RWPE1 (cell line): ENCODE measurements at regions not wholly inside any gene's neighbourhood (a gene's known extent, or its start where the extent isn't known, plus 50 kb on each side); places are given as distances from the start of the nearest gene placed in this dataset.

Source experiments
- CTCF ChIA-PET: fragments of 350-600 bp; sonication (Branson Sonifier 250); formaldehyde crosslinking; extraction: SDS; loops from one replicate; lab custom pipeline; 2021; lab: Yijun Ruan, JAX
- POLR2A ChIA-PET: fragments of 400-600 bp; formaldehyde crosslinking; extraction: SDS; loops from one replicate; lab custom pipeline; 2020; ENCODE audit warnings: antibody characterized with exemption; ENCODE audit not compliant: low non-redundant PET; lab: Yijun Ruan, JAX
- DNase-seq: peaks from one replicate; pipeline ENCODE4 v3.0.0; 2012; ENCODE audit warnings: low spot score
- H3K27ac ChIP-seq: fragments of 450-650 bp; 2 replicates; pipeline ENCODE4 v1.5.1; 2017
- TF ChIP-seq, protein P1 (sequence below): fragments of 450-650 bp; conservative IDR thresholded peaks from 2 replicates; pipeline ENCODE4 v1.5.1; 2017; ENCODE audit warnings: low read depth, mild to moderate bottlenecking

DNA sequence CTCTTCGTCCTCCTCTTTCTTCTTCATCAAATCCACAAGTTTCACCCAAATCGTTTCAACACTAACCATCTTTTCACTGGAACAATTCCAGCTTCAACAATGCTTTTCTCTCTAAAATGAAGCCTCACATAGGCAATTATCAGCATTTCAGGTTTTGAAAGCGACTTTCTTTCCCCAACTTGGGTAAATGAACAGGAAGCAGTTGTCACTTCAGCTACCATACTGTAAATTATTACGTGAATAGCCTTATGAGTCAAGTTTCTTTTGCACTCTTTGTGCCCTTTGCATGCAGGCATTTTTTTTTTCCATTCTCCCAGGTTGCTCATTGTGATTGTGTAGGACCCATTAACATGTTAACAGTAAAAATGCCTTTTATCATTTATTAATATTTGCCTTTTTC lies 121.7 kb upstream of the BTBD3 start:
- no peak for DNase-seq
- ChIA-PET CTCF (no interaction called here), POLR2A (no interaction called here)
- H3K27ac ChIP-seq = no peak overlapping the region
- TF ChIP-seq, protein P1, sequence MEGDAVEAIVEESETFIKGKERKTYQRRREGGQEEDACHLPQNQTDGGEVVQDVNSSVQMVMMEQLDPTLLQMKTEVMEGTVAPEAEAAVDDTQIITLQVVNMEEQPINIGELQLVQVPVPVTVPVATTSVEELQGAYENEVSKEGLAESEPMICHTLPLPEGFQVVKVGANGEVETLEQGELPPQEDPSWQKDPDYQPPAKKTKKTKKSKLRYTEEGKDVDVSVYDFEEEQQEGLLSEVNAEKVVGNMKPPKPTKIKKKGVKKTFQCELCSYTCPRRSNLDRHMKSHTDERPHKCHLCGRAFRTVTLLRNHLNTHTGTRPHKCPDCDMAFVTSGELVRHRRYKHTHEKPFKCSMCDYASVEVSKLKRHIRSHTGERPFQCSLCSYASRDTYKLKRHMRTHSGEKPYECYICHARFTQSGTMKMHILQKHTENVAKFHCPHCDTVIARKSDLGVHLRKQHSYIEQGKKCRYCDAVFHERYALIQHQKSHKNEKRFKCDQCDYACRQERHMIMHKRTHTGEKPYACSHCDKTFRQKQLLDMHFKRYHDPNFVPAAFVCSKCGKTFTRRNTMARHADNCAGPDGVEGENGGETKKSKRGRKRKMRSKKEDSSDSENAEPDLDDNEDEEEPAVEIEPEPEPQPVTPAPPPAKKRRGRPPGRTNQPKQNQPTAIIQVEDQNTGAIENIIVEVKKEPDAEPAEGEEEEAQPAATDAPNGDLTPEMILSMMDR = no peak

DNA sequence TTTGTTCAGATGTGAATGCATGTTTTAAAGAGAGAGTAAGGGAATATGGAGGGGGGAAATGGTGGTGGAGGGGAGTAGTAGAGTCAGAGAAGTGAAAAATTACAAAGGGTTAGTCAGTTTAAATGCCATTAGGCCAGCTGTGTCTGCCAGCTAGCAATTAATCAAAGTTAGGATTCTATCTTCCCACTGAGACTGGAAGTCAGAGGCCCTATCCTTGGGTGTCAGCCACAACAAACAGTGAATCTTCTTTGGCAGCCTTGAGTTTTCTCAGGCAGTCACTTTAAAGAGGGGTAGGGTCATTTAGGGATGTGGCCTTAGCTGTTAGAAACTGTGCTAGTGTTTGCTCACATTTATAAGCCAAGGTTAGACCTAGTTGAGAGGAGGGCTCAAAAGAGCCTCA lies 120.5 kb upstream of the BTBD3 start:
- CTCF ChIA-PET = no interaction called here
- DNase-seq = no peak
- TF ChIP-seq, protein P1 = no peak
- POLR2A ChIA-PET = no interaction called here
- H3K27ac ChIP-seq = no peak overlapping the region

DNA sequence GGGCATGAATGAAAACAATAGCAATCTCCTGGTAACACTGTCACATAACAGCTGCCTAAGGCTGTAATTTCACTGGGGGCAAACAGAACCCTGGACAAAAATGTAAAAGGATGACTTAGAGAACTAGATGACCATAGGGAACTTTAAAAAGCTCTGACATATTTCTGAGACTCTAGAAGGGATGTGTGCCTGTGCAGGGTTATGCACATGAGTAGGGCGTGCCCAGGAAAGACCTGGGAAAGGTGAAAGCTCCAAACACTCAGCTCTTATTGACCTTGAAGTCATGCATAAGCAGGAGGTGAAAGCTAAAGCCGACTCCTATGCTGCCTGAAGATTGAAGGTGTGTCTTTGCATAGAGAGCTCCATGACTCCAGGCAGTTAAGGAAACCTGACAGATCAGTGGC lies 118.4 kb upstream of the BTBD3 start:
- DNase-seq = no peak
- TF ChIP-seq, protein P1 = no peak
- H3K27ac ChIP-seq = no peak overlapping the region
- ChIA-PET CTCF (interaction anchor here (0.7 kb wide), 2 partner anchors 148 to 583 kb away, joined by 3 to 4 read pairs; no protein-coding TSS in a partner anchor), POLR2A (no interaction called here)

DNA sequence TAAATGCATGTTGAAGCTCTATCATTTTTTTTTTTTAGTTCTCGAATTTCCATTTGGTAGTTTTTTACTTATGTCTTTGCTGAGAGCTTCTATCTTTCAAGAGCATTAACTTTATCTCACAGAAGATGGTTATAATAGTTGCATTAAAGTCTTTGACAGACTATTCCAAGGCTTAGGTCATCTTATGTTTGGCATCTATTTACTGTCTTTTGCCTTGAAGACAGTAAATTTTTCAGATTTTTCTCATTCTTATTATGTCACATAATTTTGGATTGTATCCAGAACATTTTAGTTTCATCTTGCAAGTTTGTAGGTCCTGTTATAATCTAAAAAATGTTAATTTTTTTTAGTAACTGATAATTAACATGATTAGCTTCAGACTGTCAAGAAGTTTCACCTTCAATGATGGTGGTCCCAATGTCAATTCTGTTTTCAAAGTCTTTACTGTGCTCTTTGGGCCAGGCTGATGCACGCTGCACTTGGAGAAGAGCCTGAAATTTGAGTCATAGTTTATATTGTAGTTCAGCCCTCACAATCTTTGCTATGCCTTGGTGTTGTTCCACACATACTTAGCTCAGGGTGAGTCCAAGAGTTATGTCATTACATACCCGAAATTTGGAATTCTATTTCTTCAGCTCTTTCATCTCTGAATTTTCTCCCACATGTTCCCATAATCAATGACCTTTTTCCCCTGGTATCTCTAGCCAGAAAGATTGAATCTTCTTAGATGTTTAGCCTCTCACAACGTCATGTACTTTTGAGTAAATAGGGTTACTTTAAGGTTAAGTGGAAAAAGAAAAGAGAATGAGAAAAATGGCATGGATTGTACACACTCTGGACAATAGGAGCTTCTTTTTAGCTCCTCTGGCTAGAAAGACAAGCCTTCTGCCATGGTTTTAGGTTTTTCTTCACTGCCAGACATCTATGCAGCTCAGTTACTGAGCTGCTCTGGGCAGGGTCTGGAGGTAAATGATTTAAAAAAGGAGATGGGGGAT lies 110.3 kb upstream of the BTBD3 start:
- TF ChIP-seq, protein P1 = no peak
- peak; percentile 61 for DNase-seq
- ChIA-PET POLR2A (no interaction called here), CTCF (interaction anchor here (0.5 to 0.7 kb wide), 3 partner anchors 76 to 1875 kb away, joined by 3 to 6 read pairs (median 5); no protein-coding TSS in a partner anchor)
- H3K27ac ChIP-seq = no peak overlapping the region

DNA sequence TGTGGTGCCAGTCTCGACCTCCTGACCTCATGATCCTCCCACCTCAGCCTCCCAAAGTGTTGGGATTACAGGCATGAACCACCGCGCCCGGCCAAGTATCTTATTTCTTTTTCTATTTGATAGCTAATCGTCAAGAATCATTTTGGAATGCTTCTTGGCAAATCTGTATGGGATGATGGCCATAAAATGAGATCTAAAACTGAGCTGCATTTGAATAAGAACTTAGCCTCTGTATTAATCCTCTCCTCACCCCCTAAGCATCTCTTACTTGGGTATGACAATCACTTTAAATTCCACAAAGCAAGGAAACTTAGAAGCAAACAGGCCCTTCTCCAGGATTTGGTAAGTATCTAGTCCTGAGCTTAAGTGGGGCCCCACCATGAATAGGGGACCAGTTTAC lies 108.9 kb upstream of the BTBD3 start:
- DNase-seq = no peak
- no peak overlapping the region for H3K27ac ChIP-seq
- TF ChIP-seq, protein P1 = no peak
- ChIA-PET CTCF (interaction anchor here (0.6 kb wide), 1 partner anchor 41 kb away, joined by 3 read pairs; no protein-coding TSS in a partner anchor), POLR2A (no interaction called here)

DNA sequence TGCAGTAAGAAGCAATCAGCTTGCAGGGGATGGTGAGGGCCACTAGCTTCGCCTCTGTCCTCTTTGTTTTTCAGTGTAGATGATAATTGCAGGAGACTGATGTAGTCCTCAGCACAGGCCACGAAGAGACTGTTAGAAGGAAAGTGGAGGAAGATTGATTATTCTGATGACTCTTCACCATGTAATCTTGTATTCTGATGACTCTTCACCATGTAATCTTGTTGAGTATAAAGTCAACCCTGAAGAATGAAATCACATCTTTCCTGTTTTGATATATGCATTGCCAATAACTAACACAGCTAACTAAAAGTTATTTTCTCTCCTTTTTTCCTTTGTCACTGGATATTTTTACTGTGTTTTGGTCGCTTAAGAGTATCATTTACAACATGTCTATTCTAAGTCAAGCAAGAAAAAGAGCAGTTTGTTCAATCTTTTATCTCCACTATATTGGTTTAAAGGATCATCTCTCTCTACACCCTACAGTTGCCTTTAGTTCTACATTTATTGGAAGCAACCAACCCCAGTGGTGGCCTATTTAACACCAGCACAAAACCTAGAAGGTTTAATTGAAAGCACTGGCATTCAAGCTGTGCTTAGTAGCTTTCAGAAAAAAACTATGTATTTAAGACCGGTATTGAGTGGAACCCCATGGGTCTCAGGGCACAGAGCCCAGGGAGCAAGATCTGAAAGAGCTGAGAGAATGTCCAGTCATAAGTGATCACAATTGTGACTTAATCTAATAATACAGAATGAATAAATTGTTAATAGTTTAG lies 107.2 kb upstream of the BTBD3 start:
- H3K27ac ChIP-seq = no peak overlapping the region
- DNase-seq = peak; percentile 48
- POLR2A ChIA-PET = no interaction called here
- CTCF ChIA-PET = interaction anchor here (0.7 kb wide), 1 partner anchor 247 kb away, joined by 4 read pairs; no protein-coding TSS in a partner anchor
- TF ChIP-seq, protein P1 = no peak
